Upper lobe of left lung (tissue), 6 donors: ENCODE measurements at regions not wholly inside any gene's neighbourhood (a gene's known extent, or its start where the extent isn't known, plus 50 kb on each side); places are given as distances from the start of the nearest gene placed in this dataset.

Experiments
- ATAC-seq, 2 donors: fragments of 200-7000 bp; cut with Tn5 transposase; one replicate each; pipeline ENCODE4 v1.9.1; 2022; ENCODE audit warnings: mild to moderate bottlenecking in 2 of 2, moderate library complexity in 2 of 2; ENCODE audit not compliant: low FRiP score in 2 of 2
- DNase-seq, 2 donors: peaks; one replicate each; pipeline ENCODE4 v3.0.0-alpha.2; 2019 to 2020
- H3K27ac ChIP-seq, 4 donors: fragments of 200-600 bp; sonication (generic); one replicate each; pipeline ENCODE4 v1.5.1; 2016 to 2019
- H3K27me3 ChIP-seq, 4 donors: fragments of 200-600 bp; sonication (generic); one replicate each; pipeline ENCODE4 v1.5.1; 2017 to 2019
- H3K36me3 ChIP-seq, 4 donors: fragments of 200-600 bp; sonication (generic); one replicate each; pipeline ENCODE4 v1.5.1; 2016 to 2019
- H3K4me1 ChIP-seq, 4 donors: fragments of 200-600 bp; sonication (generic); one replicate each; pipeline ENCODE4 v1.5.1; 2018 to 2019
- H3K4me3 ChIP-seq, 4 donors: fragments of 200-600 bp; sonication (generic); one replicate each; pipeline ENCODE4 v1.5.1; 2017 to 2019; ENCODE audit warnings: mild to moderate bottlenecking in 2 of 4, moderate library complexity in 1 of 4
- H3K9me3 ChIP-seq, 4 donors: fragments of 200-600 bp; sonication (generic); one replicate each; pipeline ENCODE4 v1.5.1; 2018 to 2019
- CTCF ChIP-seq, 6 experiments: fragments of 450-650 bp in 4 of 6; fragments of 200-600 bp in 2 of 6; sonication (generic) in 2 of 6; IDR thresholded peaks; one replicate each; pipeline ENCODE4 v1.5.1; 2016 to 2019; ENCODE audit warnings: antibody characterized with exemption in 6 of 6
- EP300 ChIP-seq, 4 donors: sonication (generic); formaldehyde crosslinking; IDR thresholded peaks; one replicate each; pipeline ENCODE4 v1.5.1; 2017; ENCODE audit warnings: antibody characterized with exemption in 4 of 4, control low read depth in 2 of 4
- POLR2A ChIP-seq, 4 donors: fragments of 450-650 bp; IDR thresholded peaks; one replicate each; pipeline ENCODE4 v1.5.1; 2016 to 2017; ENCODE audit warnings: antibody characterized with exemption in 4 of 4, mild to moderate bottlenecking in 2 of 4
- POLR2AphosphoS5 ChIP-seq, 2 donors: sonication (generic); formaldehyde crosslinking; IDR thresholded peaks; one replicate each; pipeline ENCODE4 v1.5.1; 2017; ENCODE audit warnings: antibody characterized with exemption in 2 of 2
- WGBS, 2 donors: methylation state at CpG; one replicate each; pipeline ENCODE4 v1.1.5; 2017 to 2018; 5-methylcytosine and 5-hydroxymethylcytosine counted together
- donor health status: DM: no; HTN: no; CAD: no; lungs with moderate emphysema.
- donor health status: DM: no; HTN: yes; CAD: no; lungs with severe emphysema.

- 60 to 100% methylated on average over 1 of the region's 1 CpG for WGBS, 2 donors
- TF ChIP-seq POLR2AphosphoS5 (IDR thresholded peaks at IDR 0.05), result no peak
- TF ChIP-seq POLR2A (IDR thresholded peaks at IDR 0.05), result no peak
- no peak for TF ChIP-seq CTCF (IDR thresholded peaks at IDR 0.05)
- no peak for TF ChIP-seq EP300 (IDR thresholded peaks at IDR 0.05)
- no peak overlapping the region for H3K4me3 ChIP-seq
- no peaks in the 10 kb centered on the region for H3K4me1 ChIP-seq
- H3K9me3 ChIP-seq, result no peaks in the 10 kb centered on the region
- no peaks in the 10 kb centered on the region for H3K27me3 ChIP-seq
- ATAC-seq (no peak), DNase-seq (no peak)
- H3K36me3 ChIP-seq, result no peaks in the 10 kb centered on the region
- H3K27ac ChIP-seq, result no peak overlapping the region
Measured at GRCh38 chr7:54390565-54390964, 151.6 kb upstream of the VSTM2A start.

DNA sequence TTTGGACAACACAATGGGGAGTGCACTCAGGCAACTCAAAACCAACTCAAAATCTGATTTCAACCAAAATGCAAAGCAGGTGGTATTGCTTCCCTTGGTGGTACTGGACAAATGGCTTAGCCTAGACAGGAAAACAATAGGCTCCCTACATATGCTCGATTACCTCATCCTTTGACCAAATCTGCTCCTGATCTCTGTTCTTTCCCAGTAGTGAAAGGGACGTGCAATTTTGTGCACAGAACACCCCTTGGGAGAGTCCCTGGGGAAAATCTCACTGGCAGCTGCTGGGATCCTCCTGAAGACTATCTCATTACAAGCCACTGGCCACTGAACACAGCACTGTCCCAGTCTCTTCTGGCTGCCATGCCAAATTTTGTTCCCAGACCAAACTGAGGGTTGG, 149.2 kb upstream of the VSTM2A start:
- no peaks in the 10 kb centered on the region for H3K36me3 ChIP-seq
- TF ChIP-seq EP300 (IDR thresholded peaks at IDR 0.05) (no peak), CTCF (IDR thresholded peaks at IDR 0.05) (no peak), POLR2AphosphoS5 (IDR thresholded peaks at IDR 0.05) (no peak), POLR2A (IDR thresholded peaks at IDR 0.05) (no peak)
- H3K4me3 ChIP-seq, result no peak overlapping the region
- H3K9me3 ChIP-seq, result no peaks in the 10 kb centered on the region
- ATAC-seq, result no peak
- H3K27me3 ChIP-seq, result no peaks in the 10 kb centered on the region
- DNase-seq, result no peak
- no peaks in the 10 kb centered on the region for H3K4me1 ChIP-seq
- no peak overlapping the region for H3K27ac ChIP-seq
- WGBS, 2 donors, result 72% methylated on average over 2 of the region's 2 CpGs

DNA sequence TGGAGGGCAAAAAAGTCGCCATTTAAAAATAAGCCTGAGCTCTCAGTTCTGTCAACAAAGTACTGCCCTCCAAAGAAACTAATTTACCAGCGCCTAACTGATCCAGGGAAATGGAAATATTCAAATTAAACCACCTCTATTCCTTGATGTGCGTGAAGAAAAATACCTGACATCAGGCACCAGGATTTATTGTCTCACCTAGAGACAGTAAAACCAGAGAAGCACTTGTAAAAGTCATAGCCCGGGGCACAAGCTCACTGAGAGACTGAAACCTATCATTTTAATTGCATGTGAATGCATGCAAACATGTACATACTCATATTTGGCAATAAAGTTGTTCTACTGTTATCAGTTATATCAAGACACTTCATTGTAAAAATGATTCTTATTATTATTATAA, 147.3 kb upstream of the VSTM2A start:
- Histone ChIP-seq H3K9me3 (no peaks in the 10 kb centered on the region), H3K36me3 (no peaks in the 10 kb centered on the region), H3K27me3 (no peaks in the 10 kb centered on the region), H3K4me1 (no peaks in the 10 kb centered on the region), H3K27ac (no peak overlapping the region), H3K4me3 (no peak overlapping the region)
- 85 to 88% methylated on average over 4 of the region's 4 CpGs for WGBS, 2 donors
- TF ChIP-seq EP300 (IDR thresholded peaks at IDR 0.05), result no peak
- no peak for TF ChIP-seq POLR2A (IDR thresholded peaks at IDR 0.05)
- no peak for ATAC-seq
- DNase-seq, result no peak

GRCh38 chr7:54397836-54398612, 144.2 kb upstream of the VSTM2A start:
- no peak for ATAC-seq
- Histone ChIP-seq H3K27ac (no peak overlapping the region), H3K27me3 (no peaks in the 10 kb centered on the region), H3K4me3 (no peak overlapping the region), H3K9me3 (no peaks in the 10 kb centered on the region), H3K36me3 (no peaks in the 10 kb centered on the region), H3K4me1 (no peaks in the 10 kb centered on the region)
- no peak for DNase-seq
- WGBS, 2 donors, result 93 to 95% methylated on average over 6 of the region's 6 CpGs
- TF ChIP-seq CTCF (IDR thresholded peaks at IDR 0.05), result no peak
- no peak for TF ChIP-seq POLR2AphosphoS5 (IDR thresholded peaks at IDR 0.05)
- no peak for TF ChIP-seq EP300 (IDR thresholded peaks at IDR 0.05)
- TF ChIP-seq POLR2A (IDR thresholded peaks at IDR 0.05), result no peak

- WGBS, 2 donors, result 74 to 76% methylated on average over 5 of the region's 5 CpGs
- TF ChIP-seq POLR2A (IDR thresholded peaks at IDR 0.05) (no peak), EP300 (IDR thresholded peaks at IDR 0.05) (no peak), POLR2AphosphoS5 (IDR thresholded peaks at IDR 0.05) (no peak), CTCF (IDR thresholded peaks at IDR 0.05) (no peak)
- ATAC-seq, result no peak
- Histone ChIP-seq H3K36me3 (no peaks in the 10 kb centered on the region), H3K4me1 (no peaks in the 10 kb centered on the region), H3K9me3 (no peaks in the 10 kb centered on the region), H3K27ac (no peak overlapping the region), H3K4me3 (no peak overlapping the region), H3K27me3 (no peaks in the 10 kb centered on the region)
- DNase-seq, result no peak
Measured at GRCh38 chr7:54398863-54399262, 143.3 kb upstream of the VSTM2A start.
